ENCODE measurements at regions not wholly inside any gene's neighbourhood (a gene's known extent, or its start where the extent isn't known, plus 50 kb on each side); places are given as distances from the start of the nearest gene placed in this dataset.

GRCh38 chr18:29749704-29750103 lies 1292.8 kb downstream of the DSC3 start:
- TF ChIP-seq CSDC2 (CRISPR knock-in tag; IDR thresholded peaks at IDR 0.05) (no peak), POU6F1 (CRISPR knock-in tag; IDR thresholded peaks at IDR 0.05; ENCODE audit: borderline replicate concordance, low read depth) (no peak), ZFP3 (CRISPR knock-in tag; IDR thresholded peaks at IDR 0.05) (no peak), RARB (CRISPR knock-in tag; IDR thresholded peaks at IDR 0.05) (no peak), CREB5 (CRISPR knock-in tag; IDR thresholded peaks at IDR 0.05; ENCODE audit: low read depth) (no peak)

Data from SK-N-SH treated with all-trans-retinoic acid at 6 μM for 48 hours (cell line).